Stimulated activated CD8-positive, alpha-beta memory T cell treated with anti-CD3 and anti-CD28 coated beads, Interleukin-2, amount 100 ng/mL, for 1 hour (primary cell): ENCODE measurements at regions not wholly inside any gene's neighbourhood (a gene's known extent, or its start where the extent isn't known, plus 50 kb on each side); places are given as distances from the start of the nearest gene placed in this dataset.

Source experiments
- DNase-seq, 2 donors: peaks; one replicate each; pipeline ENCODE4 v3.0.0-alpha.2; 2020; ENCODE audit warnings: low read depth in 2 of 2

GRCh38 chr13:24050292-24050711 lies 110.2 kb upstream of the SPATA13 start:
- no peak for DNase-seq

DNA sequence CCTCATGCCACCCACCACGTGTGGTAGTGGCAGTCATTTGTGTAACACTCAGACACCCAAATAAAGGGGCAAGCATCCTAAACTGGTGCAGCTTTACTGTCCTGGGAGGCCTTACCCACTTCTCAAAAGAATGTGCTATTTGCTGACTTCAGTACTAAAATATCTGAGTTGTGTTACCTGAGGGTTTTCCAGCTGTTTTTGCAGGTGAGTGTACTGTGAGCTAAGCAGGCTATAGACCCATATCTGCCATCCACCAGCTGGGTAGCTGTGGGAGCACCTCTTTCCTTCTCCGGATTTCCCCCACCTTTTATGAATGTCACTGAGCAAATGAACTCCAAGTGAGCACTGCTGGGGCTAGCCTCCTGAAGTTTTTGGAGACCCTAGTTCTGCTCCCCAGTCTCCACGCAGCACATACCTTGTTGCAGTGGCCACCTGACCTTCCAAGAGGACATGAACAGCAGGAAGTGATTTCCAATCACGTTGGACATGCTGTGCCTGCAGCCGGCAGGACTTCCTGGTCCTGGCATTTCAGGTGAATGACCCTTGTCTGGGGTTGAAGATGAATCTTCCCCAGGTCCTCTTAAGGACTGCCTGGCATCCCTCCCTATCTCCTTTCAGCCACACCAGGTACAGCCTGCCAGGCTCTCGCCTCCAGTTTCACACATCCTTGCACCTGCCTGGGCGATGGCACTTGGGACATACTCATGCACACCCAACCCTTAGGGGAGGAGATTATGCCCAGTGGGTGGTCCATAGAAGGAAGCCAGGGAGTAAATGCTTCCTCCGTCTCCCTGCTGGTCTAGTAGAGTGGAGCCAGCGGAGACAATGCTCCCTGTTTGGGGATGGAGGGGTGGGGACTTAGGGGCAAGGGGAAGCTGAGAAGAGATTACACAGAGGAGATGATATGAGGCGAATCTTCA lies 109.5 kb upstream of the SPATA13 start:
- no peak for DNase-seq

GRCh38 chr13:24052547-24053518 lies 107.7 kb upstream of the SPATA13 start:
- DNase-seq: no peak

DNA sequence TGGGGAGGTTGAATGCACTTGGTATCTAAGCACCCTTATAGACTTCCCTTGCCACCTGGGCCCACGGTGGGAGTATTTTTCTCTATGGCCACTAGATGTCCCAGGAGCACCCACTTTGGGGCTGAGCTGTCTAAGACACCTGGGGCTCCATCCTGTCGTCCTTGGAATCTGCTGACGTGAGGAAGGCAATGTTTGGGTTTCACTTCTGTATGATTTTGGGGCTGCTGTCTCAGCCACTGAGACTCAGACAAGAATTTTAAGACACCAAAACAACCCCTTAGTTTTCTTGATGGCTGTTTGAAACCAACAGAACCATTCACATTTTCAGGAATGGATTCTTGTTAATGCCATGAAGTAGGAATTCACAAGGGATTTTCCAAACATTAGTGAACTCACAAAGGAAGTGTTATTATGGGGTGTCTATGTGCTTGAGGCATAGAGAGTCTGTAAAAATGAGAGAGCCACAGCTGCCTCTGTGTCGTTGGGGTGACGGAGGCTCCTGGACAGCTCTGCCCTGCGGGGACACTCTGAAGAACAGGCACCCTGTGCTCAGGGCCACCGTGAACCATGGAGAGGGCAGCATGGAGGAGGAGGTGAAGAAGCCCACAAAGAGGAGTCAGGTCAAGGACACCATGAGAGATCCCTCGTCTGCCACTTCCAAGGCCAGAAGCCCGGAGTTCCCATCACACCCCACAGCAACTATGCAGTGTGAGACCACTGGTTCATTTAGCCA lies 106.8 kb upstream of the SPATA13 start:
- DNase-seq: peak; percentile 9 to 23

DNA sequence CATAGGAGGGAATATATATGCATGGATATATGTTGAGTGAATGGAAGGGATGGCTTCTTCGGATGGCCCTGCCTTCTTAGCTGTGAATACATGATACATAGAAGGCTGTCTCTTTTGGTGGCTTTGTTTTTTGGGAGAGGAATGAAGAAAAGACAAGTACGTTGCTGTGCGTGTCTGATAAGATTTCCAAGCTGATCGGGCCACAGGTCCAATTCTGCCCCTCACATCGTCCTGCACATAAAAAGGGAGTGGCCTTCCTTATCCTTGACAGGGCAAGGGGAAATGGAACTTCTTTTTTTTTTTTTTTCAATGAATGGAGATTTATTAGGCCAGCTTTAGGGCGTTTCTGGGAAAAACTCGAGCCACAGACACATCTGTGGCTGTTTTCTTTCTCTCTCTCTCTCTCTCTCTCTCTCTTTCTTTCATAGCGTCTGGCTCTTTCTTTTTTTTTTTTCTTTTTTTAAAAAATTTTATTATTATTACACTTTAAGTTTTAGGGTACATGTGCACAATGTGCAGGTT lies 103.8 kb upstream of the SPATA13 start:
- no peak for DNase-seq

DNA sequence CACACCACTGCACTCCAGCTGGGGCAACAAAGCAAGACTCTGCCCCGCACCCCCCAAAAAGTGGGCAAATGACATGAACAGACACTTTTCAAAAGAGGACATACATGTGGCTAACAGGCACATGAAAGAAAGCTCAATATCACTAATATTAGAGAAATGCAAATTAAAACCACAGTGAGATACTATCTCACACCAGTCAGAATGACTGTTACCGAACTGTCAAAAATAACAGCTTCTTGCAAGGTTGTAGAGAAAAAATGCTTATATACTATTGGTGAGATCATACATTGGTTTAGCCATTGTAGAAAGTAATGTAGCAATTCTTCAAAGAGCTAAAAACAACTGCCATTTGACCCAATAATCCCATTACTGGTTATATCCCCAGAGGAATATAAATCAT lies 99.5 kb upstream of the SPATA13 start:
- no peak for DNase-seq

- no peak for DNase-seq
These were observed 97.1 kb upstream of the SPATA13 start for GRCh38 chr13:24063281-24063877.

DNA sequence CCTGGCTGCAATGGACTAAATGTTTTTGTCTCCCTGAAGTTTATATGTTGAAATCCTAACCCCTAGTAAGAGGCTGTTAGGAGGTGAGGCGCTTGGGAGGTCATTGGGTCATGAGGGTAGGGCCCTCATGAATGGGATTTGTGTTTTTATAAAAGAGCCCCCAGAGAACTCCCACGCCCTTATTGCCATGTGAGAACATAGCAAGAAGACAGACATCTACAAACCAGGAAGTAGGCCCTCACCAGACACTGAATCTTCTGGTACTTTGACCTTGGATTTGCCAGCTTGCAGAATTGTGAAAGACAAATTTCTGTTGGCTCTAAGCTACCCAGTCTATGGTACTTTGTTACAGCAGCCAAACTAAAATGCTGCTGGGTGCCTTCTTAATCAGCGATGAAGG lies 96.1 kb upstream of the SPATA13 start:
- DNase-seq: no peak

- DNase-seq: no peak
These were observed 95.3 kb upstream of the SPATA13 start for GRCh38 chr13:24065176-24065575.

DNA sequence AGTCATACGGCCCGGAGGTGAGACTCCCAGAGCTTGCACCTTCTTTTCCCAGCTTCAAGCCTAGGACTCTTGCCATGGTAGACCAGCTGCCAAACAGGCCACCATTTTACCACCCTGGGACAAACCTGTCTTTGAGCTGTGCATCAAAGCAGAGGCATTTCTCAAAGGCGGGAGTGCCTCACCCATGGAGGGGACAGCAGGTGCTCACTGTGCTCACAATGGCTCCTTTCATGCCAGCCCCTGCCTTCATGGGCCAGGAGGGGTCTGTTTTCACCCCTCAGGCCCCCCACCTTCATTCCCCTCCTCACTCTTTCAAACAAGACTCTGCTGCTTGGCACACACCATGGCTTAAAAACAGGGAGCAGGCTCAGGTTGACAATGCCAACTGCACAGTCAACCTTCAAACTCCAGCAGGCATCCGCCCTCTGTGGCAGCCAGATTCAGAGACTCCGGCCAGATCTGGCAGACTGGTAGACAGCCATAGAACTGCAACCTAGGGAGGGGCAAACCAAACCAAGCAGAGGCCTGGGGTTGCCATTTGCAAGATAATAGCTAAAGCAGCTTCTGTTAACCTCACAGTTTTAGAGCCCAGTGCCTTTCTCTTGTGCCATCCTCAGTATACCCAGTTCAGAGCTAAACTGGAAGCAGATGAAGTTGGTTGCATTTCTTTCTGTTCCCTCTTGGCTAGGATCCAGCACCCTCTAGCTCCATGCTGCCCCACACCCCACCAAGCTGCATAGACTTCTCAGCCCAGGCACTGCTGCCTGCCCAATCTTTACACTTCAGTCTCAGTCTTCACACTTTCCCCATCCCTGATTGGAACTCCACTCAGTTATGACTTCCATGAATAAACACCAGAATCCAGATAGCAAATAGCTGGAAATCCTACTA lies 93.9 kb upstream of the SPATA13 start:
- DNase-seq: no peak

- no peak for DNase-seq
These were observed 92.0 kb upstream of the SPATA13 start for GRCh38 chr13:24068472-24068871.

DNA sequence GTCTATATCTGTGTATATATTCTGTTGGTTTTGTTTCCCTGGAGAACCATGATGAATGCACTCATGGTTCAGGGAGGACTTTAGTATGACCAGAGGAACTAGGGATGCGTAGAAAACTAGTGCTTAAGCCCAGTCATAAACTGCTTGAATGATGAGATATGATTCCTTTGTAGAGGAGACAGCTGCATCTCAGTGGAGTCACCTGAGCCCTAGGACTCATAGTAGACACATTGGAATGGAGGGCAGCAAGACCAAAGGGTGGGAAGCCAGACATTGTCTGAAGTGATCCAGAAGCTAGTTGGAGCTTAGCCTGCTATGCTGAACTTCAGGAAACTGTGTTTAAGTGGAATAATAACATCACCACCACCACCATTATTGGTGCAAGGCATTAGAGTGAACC lies 89.5 kb upstream of the SPATA13 start:
- DNase-seq: no peak

DNA sequence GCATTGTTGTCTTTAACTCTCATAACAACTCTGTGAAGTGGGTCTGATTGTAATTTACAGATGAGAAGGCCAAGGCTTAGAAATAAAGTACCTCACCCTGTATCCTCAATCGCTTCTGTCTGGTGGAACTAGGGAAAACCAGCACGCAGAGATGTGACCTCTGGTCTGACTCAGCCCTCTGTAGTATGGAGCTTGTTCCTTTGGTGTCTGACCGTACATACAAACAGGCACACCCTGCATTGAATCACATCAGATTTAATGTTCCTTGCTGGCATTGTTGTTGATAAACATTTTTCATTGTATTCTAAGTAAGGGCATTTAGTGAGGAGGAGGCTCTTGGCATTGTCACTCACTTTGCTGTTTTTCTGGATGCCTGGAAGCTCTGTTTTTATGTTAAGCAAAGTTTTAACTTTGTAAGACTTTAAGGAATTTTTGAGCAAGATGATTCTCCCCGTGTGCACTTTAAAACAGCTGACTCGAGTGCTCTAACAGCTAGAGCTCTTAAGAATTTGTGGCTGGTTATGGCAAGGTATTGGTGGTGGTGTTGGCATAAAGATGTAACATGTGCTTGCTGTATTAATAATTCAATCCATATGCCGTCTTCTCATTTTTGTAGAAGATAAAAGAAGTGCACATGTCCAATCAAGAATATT lies 89.0 kb upstream of the SPATA13 start:
- no peak for DNase-seq

DNA sequence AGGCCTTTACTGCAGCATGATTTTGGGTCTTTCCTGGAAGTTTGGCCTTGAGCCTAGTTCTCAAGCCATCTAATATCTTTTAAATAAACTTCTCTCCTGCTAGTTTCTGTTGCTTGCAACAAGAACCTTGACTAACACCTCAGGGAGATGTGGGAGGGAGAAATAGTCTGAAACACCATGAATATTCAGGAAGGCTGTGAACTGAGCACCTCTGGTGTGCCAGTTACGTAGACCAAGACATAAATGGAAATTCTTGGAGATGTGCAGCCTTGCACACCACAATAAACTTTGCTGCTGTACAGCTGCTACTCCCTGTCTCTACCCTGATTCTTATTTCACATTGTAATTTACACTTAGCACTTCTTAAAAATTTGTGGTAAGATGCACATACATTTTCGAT lies 86.9 kb upstream of the SPATA13 start:
- DNase-seq: no peak

DNA sequence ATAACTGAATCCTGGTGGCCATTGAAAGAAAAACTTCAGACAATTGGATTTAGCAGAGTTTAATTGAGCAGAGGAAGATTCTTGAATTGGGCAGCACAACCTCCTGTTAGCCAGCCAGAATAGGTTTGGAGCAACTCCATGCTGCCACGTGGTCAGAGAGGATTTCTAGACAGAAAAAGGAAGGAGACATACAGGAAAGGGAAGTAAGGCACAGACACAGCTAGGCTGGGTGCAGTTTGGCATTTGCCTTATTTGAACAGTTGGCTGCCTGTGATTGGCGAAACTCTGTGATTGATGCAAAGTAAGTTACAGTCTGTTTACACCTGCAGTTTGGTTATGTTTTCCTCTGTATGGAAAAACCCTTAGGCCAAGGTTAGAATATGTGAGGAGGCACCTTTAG lies 85.8 kb upstream of the SPATA13 start:
- DNase-seq: no peak

GRCh38 chr13:24075137-24075975 lies 85.2 kb upstream of the SPATA13 start:
- DNase-seq: no peak

DNA sequence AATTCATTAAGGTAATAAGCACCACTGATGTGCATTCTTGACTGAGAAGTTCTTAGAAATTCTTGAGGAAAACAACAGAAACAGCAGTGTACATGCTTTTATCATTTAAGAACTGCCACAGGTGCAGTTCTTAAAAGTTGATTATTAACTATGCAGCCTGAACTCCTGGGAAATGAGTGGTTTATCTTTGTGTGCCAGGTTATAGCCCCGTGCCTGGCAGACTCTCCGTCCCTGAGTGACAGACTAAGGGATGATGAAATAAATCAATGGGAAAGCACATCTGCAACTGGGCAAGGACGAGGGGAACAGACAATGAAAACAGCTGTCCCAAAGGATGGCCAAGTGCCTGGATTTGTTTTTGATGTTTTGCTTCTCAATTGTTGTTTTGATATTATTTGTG lies 84.4 kb upstream of the SPATA13 start:
- no peak for DNase-seq

DNA sequence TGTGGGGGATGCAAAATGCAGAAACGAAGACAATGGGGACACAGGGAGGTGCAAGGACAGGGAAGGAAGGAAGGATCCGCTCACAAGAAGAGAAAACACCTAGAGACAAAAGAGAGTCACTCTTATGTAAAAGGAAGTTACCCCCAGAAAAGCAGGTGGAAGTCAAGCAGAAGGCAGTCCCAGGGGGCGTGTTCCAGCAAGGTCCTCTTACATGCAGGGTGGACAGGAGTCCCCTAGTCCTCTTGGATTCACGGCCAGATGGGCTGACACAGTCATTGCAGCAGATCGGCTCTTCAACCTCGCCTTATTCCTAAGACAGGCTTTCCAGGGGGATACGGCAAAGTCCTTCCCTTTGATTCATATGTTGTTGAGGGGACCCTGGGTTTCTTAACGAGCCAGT lies 83.9 kb upstream of the SPATA13 start:
- no peak for DNase-seq

- no peak for DNase-seq
These were observed 80.4 kb upstream of the SPATA13 start for GRCh38 chr13:24080134-24080533.
